ENCODE measurements at regions not wholly inside any gene's neighbourhood (a gene's known extent, or its start where the extent isn't known, plus 50 kb on each side); places are given as distances from the start of the nearest gene placed in this dataset.

- TF ChIP-seq FOXM1 (IDR thresholded peaks at IDR 0.05; ENCODE audit: borderline replicate concordance) (no peak), ZNF384 (IDR thresholded peaks at IDR 0.05) (no peak), HDGF (IDR thresholded peaks at IDR 0.05; ENCODE audit: borderline replicate concordance) (no peak), BHLHE40 (IDR thresholded peaks at IDR 0.05; ENCODE audit: borderline replicate concordance) (no peak), SP1 (IDR thresholded peaks at IDR 0.05) (no peak), TARDBP (IDR thresholded peaks at IDR 0.05) (no peak), FOXK2 (IDR thresholded peaks at IDR 0.05) (no peak), ARNT (IDR thresholded peaks at IDR 0.05) (no peak), L3MBTL2 (conservative IDR thresholded peaks at IDR 0.05) (no peak), LEF1 (IDR thresholded peaks at IDR 0.05; ENCODE audit: borderline replicate concordance) (no peak)
- TF ChIP-seq, protein P1, sequence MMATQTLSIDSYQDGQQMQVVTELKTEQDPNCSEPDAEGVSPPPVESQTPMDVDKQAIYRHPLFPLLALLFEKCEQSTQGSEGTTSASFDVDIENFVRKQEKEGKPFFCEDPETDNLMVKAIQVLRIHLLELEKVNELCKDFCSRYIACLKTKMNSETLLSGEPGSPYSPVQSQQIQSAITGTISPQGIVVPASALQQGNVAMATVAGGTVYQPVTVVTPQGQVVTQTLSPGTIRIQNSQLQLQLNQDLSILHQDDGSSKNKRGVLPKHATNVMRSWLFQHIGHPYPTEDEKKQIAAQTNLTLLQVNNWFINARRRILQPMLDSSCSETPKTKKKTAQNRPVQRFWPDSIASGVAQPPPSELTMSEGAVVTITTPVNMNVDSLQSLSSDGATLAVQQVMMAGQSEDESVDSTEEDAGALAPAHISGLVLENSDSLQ (IDR thresholded peaks at IDR 0.05) = no peak
Observed at GRCh38 chr9:13807118-13807517, 506.8 kb downstream of the NFIB start.

Measured in HEK293T (cell line).